GM23338 (cell line): ENCODE measurements at regions not wholly inside any gene's neighbourhood (a gene's known extent, or its start where the extent isn't known, plus 50 kb on each side); places are given as distances from the start of the nearest gene placed in this dataset.

Experiments used
- ATAC-seq: fragments of 200-7000 bp; cut with Tn5 transposase; 3 replicates; pipeline ENCODE4 v1.9.1; 2020
- DNase-seq: peaks from one replicate; pipeline ENCODE4 v3.0.0-alpha.2; 2015; ENCODE audit warnings: low spot score
- H2AFZ ChIP-seq: fragments of 200-600 bp; sonication (generic); 2 replicates; pipeline ENCODE4 v1.8.0; 2016; ENCODE audit warnings: antibody characterized with exemption, mild to moderate bottlenecking, moderate library complexity
- H3F3A ChIP-seq: fragments of 200-600 bp; sonication (generic); replicated peaks from 2 replicates; pipeline ENCODE4 v1.8.0; 2017; ENCODE audit warnings: antibody characterized with exemption, mixed run types, low read depth
- H3K27ac ChIP-seq: fragments of 200-600 bp; sonication (generic); 2 replicates; pipeline ENCODE4 v1.6.1; 2016; ENCODE audit warnings: low read depth
- H3K27me3 ChIP-seq: fragments of 200-600 bp; sonication (generic); 2 replicates; pipeline ENCODE4 v1.8.0; 2016; ENCODE audit warnings: mild to moderate bottlenecking, mixed run types, moderate library complexity; ENCODE audit not compliant: insufficient read depth
- H3K36me3 ChIP-seq: fragments of 200-600 bp; sonication (generic); 2 replicates; pipeline ENCODE4 v1.8.0; 2016; ENCODE audit warnings: mild to moderate bottlenecking; ENCODE audit not compliant: insufficient read depth
- H3K4me1 ChIP-seq: fragments of 200-600 bp; sonication (generic); 2 replicates; pipeline ENCODE4 v1.8.0; 2016; ENCODE audit warnings: mild to moderate bottlenecking, moderate library complexity; ENCODE audit not compliant: insufficient read depth
- H3K4me2 ChIP-seq: fragments of 200-600 bp; sonication (generic); 2 replicates; pipeline ENCODE4 v1.7.1; 2017; ENCODE audit warnings: mixed run types
- H3K4me3 ChIP-seq: fragments of 200-600 bp; sonication (generic); 2 replicates; pipeline ENCODE4 v1.6.1; 2016; ENCODE audit warnings: mixed run types
- H3K79me2 ChIP-seq: fragments of 200-600 bp; sonication (generic); replicated peaks from 2 replicates; pipeline ENCODE4 v1.8.0; 2017; ENCODE audit warnings: mild to moderate bottlenecking; ENCODE audit not compliant: insufficient read depth
- H3K9me2 ChIP-seq: fragments of 200-600 bp; sonication (generic); 2 replicates; pipeline ENCODE4 v1.8.0; 2017; ENCODE audit not compliant: insufficient read depth
- H4K20me1 ChIP-seq: fragments of 200-600 bp; sonication (generic); replicated peaks from 2 replicates; pipeline ENCODE4 v1.8.0; 2017; ENCODE audit warnings: mild to moderate bottlenecking; ENCODE audit not compliant: insufficient read depth
- H3K27ac Mint-ChIP-seq: 2 replicates; pipeline ENCODE4 v1.8.0; 2020; ENCODE audit warnings: inconsistent platforms, mild to moderate bottlenecking, moderate library complexity, mixed read lengths
- H3K27me3 Mint-ChIP-seq: 3 replicates; pipeline ENCODE4 v1.8.0; 2022; ENCODE audit warnings: low read depth, mild to moderate bottlenecking, moderate library complexity, mixed read lengths, inconsistent platforms; ENCODE audit not compliant: insufficient read depth, poor library complexity
- H3K36me3 Mint-ChIP-seq: 3 replicates; pipeline ENCODE4 v1.8.0; 2021; ENCODE audit warnings: low read depth, mild to moderate bottlenecking, inconsistent platforms, moderate library complexity, mixed read lengths
- H3K4me1 Mint-ChIP-seq: 3 replicates; pipeline ENCODE4 v1.8.0; 2020; ENCODE audit warnings: mild to moderate bottlenecking, inconsistent platforms, mixed read lengths
- H3K4me3 Mint-ChIP-seq: 3 replicates; pipeline ENCODE4 v1.8.0; 2021; ENCODE audit warnings: moderate library complexity, mild to moderate bottlenecking, inconsistent platforms, mixed read lengths
- H3K9me3 Mint-ChIP-seq: 3 replicates; pipeline ENCODE4 v1.8.0; 2020; ENCODE audit warnings: moderate library complexity, mild to moderate bottlenecking, inconsistent platforms, mixed read lengths
- CREB1 ChIP-seq: fragments of 250-450 bp; sonication (Bioruptor Pico); IDR thresholded peaks from 2 replicates; pipeline ENCODE4 v1.5.0; 2020; ENCODE audit warnings: low read depth, mild to moderate bottlenecking, moderate library complexity
- POLR2AphosphoS5 ChIP-seq: IDR thresholded peaks from 2 replicates; pipeline ENCODE4 v1.6.1; 2016; ENCODE audit warnings: antibody characterized with exemption, low read depth
- STAT1 ChIP-seq: IDR thresholded peaks from one replicate; pipeline ENCODE4 v1.6.1; 2016; ENCODE audit warnings: antibody characterized with exemption; ENCODE audit not compliant: unreplicated experiment
- ZNF114 ChIP-seq: fragments of 250-450 bp; sonication (Bioruptor Pico); IDR thresholded peaks from 2 replicates; pipeline ENCODE4 v1.5.0; 2020; ENCODE audit warnings: mild to moderate bottlenecking, moderate library complexity
- ZNF331 ChIP-seq: fragments of 250-450 bp; sonication (Bioruptor Pico); IDR thresholded peaks from 2 replicates; pipeline ENCODE4 v1.5.0; 2020; ENCODE audit warnings: low read depth, mild to moderate bottlenecking, moderate library complexity
- TF ChIP-seq, protein P1 (sequence below), 2 experiments: fragments of 200-600 bp in 1 of 2; sonication (generic) in 1 of 2; conservative IDR thresholded peaks; 2 replicates each; pipeline versions ENCODE4 v1.5.1 to v1.6.1; 2016 to 2017; ENCODE audit warnings: antibody characterized with exemption in 2 of 2, low read depth in 2 of 2, mild to moderate bottlenecking in 2 of 2, moderate library complexity in 1 of 2
- TF ChIP-seq, protein P2 (sequence below): fragments of 250-450 bp; sonication (Bioruptor Pico); IDR thresholded peaks from 2 replicates; pipeline ENCODE4 v1.5.0; 2020; ENCODE audit warnings: mild to moderate bottlenecking, moderate library complexity
- TF ChIP-seq, protein P3 (sequence below): IDR thresholded peaks from one replicate; pipeline ENCODE4 v1.6.1; 2018; ENCODE audit warnings: antibody characterized with exemption; ENCODE audit not compliant: unreplicated experiment
- TF ChIP-seq, protein P4 (sequence below): IDR thresholded peaks from 2 replicates; pipeline ENCODE4 v1.6.1; 2016; ENCODE audit warnings: antibody characterized with exemption

DNA sequence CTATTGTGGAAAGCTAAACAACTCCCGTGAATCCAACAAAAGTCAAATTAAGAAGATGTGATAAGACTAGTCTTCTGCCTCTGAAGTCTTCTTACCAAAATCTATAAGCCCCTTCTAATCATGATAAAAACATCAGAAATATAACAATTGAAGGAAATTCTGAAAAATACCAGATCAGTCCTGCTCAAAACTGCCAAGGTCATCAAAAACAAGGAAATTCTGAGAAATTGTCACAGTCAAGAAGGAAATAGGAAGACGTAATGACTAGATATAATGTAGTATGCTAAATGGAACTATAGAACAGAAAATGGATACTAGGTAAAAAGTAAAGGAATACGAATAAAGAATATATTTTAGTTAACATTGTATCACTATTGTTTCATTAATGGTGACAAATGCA lies 314.0 kb downstream of the TMX3 start:
- no peaks in the 10 kb centered on the region for H4K20me1 ChIP-seq
- H3K27ac ChIP-seq = no peak overlapping the region
- ATAC-seq (no peak), DNase-seq (no peak)
- H3K9me2 ChIP-seq = no peaks in the 10 kb centered on the region
- H3K9me3 Mint-ChIP-seq = no peaks in the 10 kb centered on the region; the same call in 2 of the 3 replicates
- no peaks in the 10 kb centered on the region for H3K27me3 Mint-ChIP-seq
- no peak overlapping the region for H3K4me2 ChIP-seq
- H3K27me3 ChIP-seq = no peaks in the 10 kb centered on the region
- H3K27ac Mint-ChIP-seq = no peak overlapping the region
- no peaks in the 10 kb centered on the region for H3K4me1 Mint-ChIP-seq
- no peak overlapping the region for H3K4me3 ChIP-seq
- H3K79me2 ChIP-seq = no peaks in the 10 kb centered on the region
- H3K36me3 Mint-ChIP-seq = no peaks in the 10 kb centered on the region
- no peak for TF ChIP-seq STAT1
- TF ChIP-seq, protein P1, sequence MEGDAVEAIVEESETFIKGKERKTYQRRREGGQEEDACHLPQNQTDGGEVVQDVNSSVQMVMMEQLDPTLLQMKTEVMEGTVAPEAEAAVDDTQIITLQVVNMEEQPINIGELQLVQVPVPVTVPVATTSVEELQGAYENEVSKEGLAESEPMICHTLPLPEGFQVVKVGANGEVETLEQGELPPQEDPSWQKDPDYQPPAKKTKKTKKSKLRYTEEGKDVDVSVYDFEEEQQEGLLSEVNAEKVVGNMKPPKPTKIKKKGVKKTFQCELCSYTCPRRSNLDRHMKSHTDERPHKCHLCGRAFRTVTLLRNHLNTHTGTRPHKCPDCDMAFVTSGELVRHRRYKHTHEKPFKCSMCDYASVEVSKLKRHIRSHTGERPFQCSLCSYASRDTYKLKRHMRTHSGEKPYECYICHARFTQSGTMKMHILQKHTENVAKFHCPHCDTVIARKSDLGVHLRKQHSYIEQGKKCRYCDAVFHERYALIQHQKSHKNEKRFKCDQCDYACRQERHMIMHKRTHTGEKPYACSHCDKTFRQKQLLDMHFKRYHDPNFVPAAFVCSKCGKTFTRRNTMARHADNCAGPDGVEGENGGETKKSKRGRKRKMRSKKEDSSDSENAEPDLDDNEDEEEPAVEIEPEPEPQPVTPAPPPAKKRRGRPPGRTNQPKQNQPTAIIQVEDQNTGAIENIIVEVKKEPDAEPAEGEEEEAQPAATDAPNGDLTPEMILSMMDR (conservative IDR thresholded peaks at IDR 0.05; ENCODE audit: low read depth in 2 of 2) = no peak
- no peaks in the 10 kb centered on the region for H3K4me1 ChIP-seq
- no peak overlapping the region for H2AFZ ChIP-seq
- no peaks in the 10 kb centered on the region for H3F3A ChIP-seq
- no peaks in the 10 kb centered on the region for H3K36me3 ChIP-seq
- H3K4me3 Mint-ChIP-seq = no peak overlapping the region

DNA sequence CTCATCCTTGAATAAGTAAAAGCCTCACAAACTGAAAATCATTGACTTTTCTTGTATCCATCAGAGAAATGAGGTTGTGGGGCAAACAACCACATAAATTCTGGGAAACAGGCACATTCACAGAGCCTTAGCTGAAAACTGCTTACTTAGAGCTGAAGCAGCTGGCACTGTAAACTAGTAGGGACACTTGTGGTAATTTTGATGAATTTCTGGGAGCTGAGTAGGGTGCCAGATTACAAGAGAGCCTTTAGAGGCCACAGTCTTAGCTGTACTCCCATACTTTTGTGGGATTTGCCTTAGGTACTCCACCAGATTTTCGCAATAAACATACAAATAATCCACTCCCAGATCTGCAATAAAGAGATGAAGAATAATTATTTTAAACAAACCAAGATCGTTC lies 315.2 kb downstream of the TMX3 start:
- H3K79me2 ChIP-seq = no peaks in the 10 kb centered on the region
- H3K27me3 ChIP-seq = no peaks in the 10 kb centered on the region
- no peak overlapping the region for H2AFZ ChIP-seq
- Mint-ChIP-seq H3K27me3 (no peaks in the 10 kb centered on the region), H3K4me1 (no peaks in the 10 kb centered on the region), H3K27ac (no peak overlapping the region), H3K4me3 (no peak overlapping the region), H3K9me3 (no peaks in the 10 kb centered on the region; the same call in 2 of the 3 replicates), H3K36me3 (no peaks in the 10 kb centered on the region)
- no peaks in the 10 kb centered on the region for H4K20me1 ChIP-seq
- H3K36me3 ChIP-seq = no peaks in the 10 kb centered on the region
- no peaks in the 10 kb centered on the region for H3F3A ChIP-seq
- H3K9me2 ChIP-seq = no peaks in the 10 kb centered on the region
- ATAC-seq (no peak), DNase-seq (no peak)
- H3K4me1 ChIP-seq = no peaks in the 10 kb centered on the region
- no peak overlapping the region for H3K4me3 ChIP-seq
- H3K4me2 ChIP-seq = no peak overlapping the region
- H3K27ac ChIP-seq = no peak overlapping the region
- no peak for TF ChIP-seq POLR2AphosphoS5
- TF ChIP-seq, protein P2, sequence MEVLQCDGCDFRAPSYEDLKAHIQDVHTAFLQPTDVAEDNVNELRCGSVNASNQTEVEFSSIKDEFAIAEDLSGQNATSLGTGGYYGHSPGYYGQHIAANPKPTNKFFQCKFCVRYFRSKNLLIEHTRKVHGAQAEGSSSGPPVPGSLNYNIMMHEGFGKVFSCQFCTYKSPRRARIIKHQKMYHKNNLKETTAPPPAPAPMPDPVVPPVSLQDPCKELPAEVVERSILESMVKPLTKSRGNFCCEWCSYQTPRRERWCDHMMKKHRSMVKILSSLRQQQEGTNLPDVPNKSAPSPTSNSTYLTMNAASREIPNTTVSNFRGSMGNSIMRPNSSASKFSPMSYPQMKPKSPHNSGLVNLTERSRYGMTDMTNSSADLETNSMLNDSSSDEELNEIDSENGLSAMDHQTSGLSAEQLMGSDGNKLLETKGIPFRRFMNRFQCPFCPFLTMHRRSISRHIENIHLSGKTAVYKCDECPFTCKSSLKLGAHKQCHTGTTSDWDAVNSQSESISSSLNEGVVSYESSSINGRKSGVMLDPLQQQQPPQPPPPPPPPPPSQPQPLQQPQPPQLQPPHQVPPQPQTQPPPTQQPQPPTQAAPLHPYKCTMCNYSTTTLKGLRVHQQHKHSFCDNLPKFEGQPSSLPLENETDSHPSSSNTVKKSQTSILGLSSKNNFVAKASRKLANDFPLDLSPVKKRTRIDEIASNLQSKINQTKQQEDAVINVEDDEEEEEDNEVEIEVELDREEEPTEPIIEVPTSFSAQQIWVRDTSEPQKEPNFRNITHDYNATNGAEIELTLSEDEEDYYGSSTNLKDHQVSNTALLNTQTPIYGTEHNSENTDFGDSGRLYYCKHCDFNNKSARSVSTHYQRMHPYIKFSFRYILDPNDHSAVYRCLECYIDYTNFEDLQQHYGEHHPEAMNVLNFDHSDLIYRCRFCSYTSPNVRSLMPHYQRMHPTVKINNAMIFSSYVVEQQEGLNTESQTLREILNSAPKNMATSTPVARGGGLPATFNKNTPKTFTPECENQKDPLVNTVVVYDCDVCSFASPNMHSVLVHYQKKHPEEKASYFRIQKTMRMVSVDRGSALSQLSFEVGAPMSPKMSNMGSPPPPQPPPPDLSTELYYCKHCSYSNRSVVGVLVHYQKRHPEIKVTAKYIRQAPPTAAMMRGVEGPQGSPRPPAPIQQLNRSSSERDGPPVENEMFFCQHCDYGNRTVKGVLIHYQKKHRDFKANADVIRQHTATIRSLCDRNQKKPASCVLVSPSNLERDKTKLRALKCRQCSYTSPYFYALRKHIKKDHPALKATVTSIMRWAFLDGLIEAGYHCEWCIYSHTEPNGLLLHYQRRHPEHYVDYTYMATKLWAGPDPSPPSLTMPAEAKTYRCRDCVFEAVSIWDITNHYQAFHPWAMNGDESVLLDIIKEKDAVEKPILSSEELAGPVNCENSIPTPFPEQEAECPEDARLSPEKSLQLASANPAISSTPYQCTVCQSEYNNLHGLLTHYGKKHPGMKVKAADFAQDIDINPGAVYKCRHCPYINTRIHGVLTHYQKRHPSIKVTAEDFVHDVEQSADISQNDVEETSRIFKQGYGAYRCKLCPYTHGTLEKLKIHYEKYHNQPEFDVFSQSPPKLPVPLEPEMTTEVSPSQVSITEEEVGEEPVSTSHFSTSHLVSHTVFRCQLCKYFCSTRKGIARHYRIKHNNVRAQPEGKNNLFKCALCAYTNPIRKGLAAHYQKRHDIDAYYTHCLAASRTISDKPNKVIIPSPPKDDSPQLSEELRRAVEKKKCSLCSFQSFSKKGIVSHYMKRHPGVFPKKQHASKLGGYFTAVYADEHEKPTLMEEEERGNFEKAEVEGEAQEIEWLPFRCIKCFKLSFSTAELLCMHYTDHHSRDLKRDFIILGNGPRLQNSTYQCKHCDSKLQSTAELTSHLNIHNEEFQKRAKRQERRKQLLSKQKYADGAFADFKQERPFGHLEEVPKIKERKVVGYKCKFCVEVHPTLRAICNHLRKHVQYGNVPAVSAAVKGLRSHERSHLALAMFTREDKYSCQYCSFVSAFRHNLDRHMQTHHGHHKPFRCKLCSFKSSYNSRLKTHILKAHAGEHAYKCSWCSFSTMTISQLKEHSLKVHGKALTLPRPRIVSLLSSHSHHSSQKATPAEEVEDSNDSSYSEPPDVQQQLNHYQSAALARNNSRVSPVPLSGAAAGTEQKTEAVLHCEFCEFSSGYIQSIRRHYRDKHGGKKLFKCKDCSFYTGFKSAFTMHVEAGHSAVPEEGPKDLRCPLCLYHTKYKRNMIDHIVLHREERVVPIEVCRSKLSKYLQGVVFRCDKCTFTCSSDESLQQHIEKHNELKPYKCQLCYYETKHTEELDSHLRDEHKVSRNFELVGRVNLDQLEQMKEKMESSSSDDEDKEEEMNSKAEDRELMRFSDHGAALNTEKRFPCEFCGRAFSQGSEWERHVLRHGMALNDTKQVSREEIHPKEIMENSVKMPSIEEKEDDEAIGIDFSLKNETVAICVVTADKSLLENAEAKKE (CRISPR knock-in tag) = no peak
- TF ChIP-seq ZNF114 = no peak
- TF ChIP-seq, protein P3, sequence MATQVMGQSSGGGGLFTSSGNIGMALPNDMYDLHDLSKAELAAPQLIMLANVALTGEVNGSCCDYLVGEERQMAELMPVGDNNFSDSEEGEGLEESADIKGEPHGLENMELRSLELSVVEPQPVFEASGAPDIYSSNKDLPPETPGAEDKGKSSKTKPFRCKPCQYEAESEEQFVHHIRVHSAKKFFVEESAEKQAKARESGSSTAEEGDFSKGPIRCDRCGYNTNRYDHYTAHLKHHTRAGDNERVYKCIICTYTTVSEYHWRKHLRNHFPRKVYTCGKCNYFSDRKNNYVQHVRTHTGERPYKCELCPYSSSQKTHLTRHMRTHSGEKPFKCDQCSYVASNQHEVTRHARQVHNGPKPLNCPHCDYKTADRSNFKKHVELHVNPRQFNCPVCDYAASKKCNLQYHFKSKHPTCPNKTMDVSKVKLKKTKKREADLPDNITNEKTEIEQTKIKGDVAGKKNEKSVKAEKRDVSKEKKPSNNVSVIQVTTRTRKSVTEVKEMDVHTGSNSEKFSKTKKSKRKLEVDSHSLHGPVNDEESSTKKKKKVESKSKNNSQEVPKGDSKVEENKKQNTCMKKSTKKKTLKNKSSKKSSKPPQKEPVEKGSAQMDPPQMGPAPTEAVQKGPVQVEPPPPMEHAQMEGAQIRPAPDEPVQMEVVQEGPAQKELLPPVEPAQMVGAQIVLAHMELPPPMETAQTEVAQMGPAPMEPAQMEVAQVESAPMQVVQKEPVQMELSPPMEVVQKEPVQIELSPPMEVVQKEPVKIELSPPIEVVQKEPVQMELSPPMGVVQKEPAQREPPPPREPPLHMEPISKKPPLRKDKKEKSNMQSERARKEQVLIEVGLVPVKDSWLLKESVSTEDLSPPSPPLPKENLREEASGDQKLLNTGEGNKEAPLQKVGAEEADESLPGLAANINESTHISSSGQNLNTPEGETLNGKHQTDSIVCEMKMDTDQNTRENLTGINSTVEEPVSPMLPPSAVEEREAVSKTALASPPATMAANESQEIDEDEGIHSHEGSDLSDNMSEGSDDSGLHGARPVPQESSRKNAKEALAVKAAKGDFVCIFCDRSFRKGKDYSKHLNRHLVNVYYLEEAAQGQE = no peak
- no peak for TF ChIP-seq ZNF331
- no peak for TF ChIP-seq CREB1 (CRISPR knock-in tag)
- TF ChIP-seq, protein P4, sequence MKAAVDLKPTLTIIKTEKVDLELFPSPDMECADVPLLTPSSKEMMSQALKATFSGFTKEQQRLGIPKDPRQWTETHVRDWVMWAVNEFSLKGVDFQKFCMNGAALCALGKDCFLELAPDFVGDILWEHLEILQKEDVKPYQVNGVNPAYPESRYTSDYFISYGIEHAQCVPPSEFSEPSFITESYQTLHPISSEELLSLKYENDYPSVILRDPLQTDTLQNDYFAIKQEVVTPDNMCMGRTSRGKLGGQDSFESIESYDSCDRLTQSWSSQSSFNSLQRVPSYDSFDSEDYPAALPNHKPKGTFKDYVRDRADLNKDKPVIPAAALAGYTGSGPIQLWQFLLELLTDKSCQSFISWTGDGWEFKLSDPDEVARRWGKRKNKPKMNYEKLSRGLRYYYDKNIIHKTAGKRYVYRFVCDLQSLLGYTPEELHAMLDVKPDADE = no peak
